IPS DF 6.9 (cell line): ENCODE measurements at regions not wholly inside any gene's neighbourhood (a gene's known extent, or its start where the extent isn't known, plus 50 kb on each side); places are given as distances from the start of the nearest gene placed in this dataset.

Experiments
- DNase-seq: peaks from one replicate; pipeline ENCODE4 v3.0.0-alpha.2; 2013; ENCODE audit warnings: low read depth, low spot score
- H3K27ac ChIP-seq: one replicate; pipeline ENCODE4 v1.5.1; 2013; ENCODE audit warnings: low read length, control low read depth
- H3K27me3 ChIP-seq: 2 replicates; pipeline ENCODE4 v1.6.1; 2013; ENCODE audit warnings: mild to moderate bottlenecking, low read length; ENCODE audit not compliant: control insufficient read depth, insufficient read depth
- H3K36me3 ChIP-seq: 2 replicates; pipeline ENCODE4 v1.6.1; 2013; ENCODE audit warnings: low read length; ENCODE audit not compliant: control insufficient read depth, insufficient read depth
- H3K4me1 ChIP-seq: 2 replicates; pipeline ENCODE4 v1.6.1; 2013; ENCODE audit warnings: low read length; ENCODE audit not compliant: control insufficient read depth, insufficient read depth
- H3K4me3 ChIP-seq: 2 replicates; pipeline ENCODE4 v1.5.1; 2013; ENCODE audit warnings: mild to moderate bottlenecking, low read length
- H3K9me3 ChIP-seq: 2 replicates; pipeline ENCODE4 v1.6.1; 2013; ENCODE audit warnings: low read length, inconsistent platforms; ENCODE audit not compliant: control insufficient read depth, insufficient read depth
- WGBS: extraction: QIAGEN DNeasy Blood & Tissue Kit; methylation state at CpG from one replicate; pipeline ENCODE4 v1.1.7; 2013; ENCODE audit warnings: mixed read lengths, missing lambda C conversion rate; ENCODE audit not compliant: insufficient read length, insufficient coverage; 5-methylcytosine and 5-hydroxymethylcytosine counted together

DNA sequence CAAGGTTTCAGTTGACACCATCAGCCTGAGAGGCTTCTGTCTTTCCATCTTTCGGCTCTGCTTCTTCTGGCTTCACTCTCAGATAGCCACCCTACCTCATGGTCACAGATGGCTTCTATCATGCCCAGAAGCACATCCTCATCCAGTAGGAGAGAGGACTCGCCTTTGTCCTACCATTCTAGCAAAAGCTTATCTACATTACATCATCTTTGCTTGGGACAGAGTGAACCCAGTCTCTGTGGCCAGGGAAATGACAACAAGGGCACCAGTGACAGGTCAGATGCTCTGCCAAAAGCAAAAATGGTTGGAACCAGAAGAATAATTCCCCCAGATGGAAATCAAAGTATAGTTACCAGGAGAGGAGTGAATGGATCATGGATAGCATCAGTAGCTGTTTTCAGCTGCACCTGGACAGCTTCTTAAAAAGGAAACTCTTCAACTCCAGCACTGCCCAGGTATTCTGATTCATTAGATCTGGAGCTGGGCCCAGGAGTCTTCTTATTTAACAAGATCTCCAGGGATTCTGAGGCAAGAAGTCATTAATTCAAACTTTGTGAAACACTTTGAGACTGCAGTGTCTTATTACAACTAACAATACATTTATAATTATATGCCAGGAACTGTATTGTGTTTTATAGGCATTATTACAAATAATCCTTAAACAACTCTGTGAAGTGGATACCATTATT is 257.7 kb upstream of the UBE2E3 start:
- no peak overlapping the region for H3K27ac ChIP-seq
- H3K9me3 ChIP-seq = no peaks in the 10 kb centered on the region
- no CpG with 5 or more reads among the region's 2 CpGs for WGBS
- no peaks in the 10 kb centered on the region for H3K4me1 ChIP-seq
- no peak overlapping the region for H3K4me3 ChIP-seq
- H3K27me3 ChIP-seq = no peaks in the 10 kb centered on the region
- DNase-seq = no peak
- H3K36me3 ChIP-seq = no peaks in the 10 kb centered on the region

DNA sequence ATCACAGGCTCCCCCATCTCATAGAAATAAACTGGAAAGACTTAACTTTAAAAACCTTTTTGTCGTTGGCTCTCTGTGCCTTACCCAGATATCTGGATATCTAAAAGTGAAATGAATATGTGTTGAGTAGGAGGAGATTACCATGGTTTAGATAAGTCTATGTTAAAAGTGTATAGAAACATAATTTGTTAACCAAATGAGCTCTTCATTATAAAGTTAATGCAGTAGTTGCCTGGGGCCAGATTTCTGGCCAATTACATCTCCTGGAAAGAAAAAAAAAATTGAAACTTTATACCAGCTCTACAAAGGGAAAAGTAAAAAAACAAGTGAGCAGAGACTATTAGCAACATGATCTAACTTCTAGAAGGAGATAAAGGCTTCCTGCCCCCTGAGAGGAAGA is 259.6 kb upstream of the UBE2E3 start:
- H3K36me3 ChIP-seq = no peaks in the 10 kb centered on the region
- H3K4me1 ChIP-seq = no peaks in the 10 kb centered on the region
- no peaks in the 10 kb centered on the region for H3K9me3 ChIP-seq
- H3K27ac ChIP-seq = no peak overlapping the region
- WGBS = no CpG with 5 or more reads among the region's 1 CpG
- no peaks in the 10 kb centered on the region for H3K27me3 ChIP-seq
- no peak overlapping the region for H3K4me3 ChIP-seq
- DNase-seq = no peak

DNA sequence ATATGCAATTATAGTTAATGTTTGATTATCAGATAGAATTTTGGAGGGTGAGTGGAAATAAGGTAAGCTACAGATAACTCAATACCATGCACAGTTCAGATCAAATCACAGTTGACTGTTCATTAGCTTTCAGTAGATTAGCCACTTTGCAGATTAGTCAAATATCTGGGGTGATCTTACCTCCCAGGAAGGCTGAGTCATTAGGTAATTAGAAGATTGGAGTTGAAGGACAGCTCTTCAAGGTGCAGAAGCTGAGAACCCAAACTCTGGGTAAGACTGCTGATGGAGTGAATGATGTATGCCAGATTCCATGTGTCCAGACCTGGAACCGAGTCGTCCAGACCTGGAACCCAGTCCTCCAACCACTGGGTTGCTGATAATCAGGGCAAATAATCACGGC is 262.8 kb upstream of the UBE2E3 start:
- Histone ChIP-seq H3K4me1 (no peaks in the 10 kb centered on the region), H3K27me3 (no peaks in the 10 kb centered on the region), H3K27ac (no peak overlapping the region), H3K4me3 (no peak overlapping the region), H3K9me3 (no peaks in the 10 kb centered on the region), H3K36me3 (no peaks in the 10 kb centered on the region)
- no CpG with 5 or more reads among the region's 3 CpGs for WGBS
- no peak for DNase-seq

DNA sequence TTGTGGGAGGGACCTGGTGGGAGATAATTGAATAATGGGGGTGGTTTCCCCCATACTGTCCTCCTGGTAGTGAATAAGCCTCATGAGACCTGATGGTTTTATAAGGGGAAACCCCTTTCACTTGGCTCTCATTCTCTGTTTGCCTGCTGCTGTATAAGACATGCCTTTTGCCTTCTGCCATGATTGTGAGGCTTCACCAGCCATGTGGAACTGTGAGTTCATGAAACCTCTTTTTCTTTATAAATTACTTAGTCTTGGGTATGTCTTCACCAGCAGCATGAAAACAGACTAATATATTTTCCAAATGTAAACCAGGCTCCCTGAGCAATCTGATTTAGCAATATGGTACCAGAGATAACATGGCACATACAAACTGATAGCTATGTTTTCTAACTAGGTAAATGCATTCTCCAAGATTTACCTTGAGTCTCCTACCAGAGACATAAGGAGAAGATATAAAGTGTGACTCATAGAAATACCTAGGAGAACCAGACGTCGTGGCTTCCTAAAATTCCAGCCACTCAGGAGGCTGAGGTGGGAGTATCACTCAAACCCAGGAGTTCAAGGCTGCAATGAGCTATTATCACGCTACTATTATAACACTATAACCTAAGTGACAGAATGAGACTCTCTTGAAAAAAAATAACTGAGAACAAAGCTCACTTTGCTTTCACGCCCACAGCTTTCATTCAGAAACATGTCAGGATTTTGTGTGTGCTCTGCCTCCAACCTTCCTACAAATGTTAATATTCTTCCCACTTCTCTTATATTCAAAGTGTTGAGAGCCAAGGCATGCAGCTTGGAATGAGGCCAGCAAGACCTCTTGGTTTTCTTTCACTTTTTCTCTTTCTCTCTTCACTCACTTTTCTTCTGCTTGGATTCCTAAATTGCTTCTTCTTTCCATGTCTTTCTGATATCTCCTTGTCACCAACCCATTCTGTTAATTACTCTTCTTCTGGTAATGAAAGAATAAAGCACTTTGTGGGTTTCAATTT is 263.9 kb upstream of the UBE2E3 start:
- no peak overlapping the region for H3K27ac ChIP-seq
- H3K36me3 ChIP-seq = no peaks in the 10 kb centered on the region
- H3K9me3 ChIP-seq = no peaks in the 10 kb centered on the region
- no peaks in the 10 kb centered on the region for H3K27me3 ChIP-seq
- no peak overlapping the region for H3K4me3 ChIP-seq
- no CpG with 5 or more reads among the region's 4 CpGs for WGBS
- no peak for DNase-seq
- no peaks in the 10 kb centered on the region for H3K4me1 ChIP-seq

DNA sequence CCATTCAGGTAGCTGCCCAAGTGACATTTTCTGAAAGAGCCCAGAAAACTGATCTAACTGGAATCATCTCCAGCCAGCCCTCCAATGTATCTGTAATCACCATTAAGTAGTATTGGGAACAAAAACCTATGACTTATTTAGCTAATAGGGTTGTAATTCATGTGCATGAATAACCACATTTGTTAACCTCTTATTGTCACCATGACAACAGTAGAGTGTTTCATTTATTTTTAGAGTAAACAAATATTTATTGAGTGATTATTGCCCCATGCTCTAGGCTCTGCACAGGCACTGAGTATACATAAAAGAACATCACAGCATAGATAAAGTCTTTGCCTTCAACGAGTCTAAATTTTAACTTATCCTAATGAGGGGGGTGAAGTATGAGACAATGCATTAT is 265.4 kb upstream of the UBE2E3 start:
- Histone ChIP-seq H3K4me1 (no peaks in the 10 kb centered on the region), H3K27ac (no peak overlapping the region), H3K4me3 (no peak overlapping the region), H3K36me3 (no peaks in the 10 kb centered on the region), H3K9me3 (no peaks in the 10 kb centered on the region), H3K27me3 (no peaks in the 10 kb centered on the region)
- no CpG with 5 or more reads among the region's 1 CpG for WGBS
- DNase-seq = no peak

DNA sequence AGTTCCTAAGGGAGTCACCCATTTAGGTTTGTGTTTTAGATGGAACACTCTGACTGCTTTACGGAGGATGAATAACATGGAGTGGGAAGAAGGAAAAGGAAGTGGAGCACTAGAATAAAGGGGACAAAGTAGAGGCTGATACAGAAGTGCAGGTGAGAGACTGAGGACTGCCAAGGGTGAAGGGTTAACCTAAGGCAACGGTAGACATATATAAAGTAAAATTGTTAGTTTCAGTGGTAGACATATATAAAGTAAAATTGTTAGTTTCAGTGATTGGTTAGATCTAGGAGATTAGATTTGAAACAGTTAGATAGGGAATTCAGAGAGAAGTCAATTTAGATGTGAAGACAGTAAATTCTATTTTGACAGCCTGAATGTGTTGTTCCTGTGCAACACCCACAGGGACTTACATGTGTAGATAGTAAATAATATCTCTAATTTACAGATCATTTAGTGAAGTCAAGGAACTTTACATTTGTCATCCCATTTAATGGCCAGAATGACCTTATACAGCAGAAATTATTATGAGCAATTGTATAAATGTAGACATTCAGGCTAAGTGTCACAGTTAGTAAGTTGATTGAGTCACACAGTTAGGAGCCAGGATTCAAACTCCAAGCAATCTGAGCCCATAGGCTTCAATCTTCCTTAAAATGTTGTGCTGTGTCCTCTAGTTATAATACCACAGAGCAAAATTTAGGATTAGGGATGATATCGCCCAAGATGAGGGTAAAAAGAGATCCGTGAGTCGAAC is 270.8 kb upstream of the UBE2E3 start:
- Histone ChIP-seq H3K27me3 (no peaks in the 10 kb centered on the region), H3K4me3 (no peak overlapping the region), H3K4me1 (no peaks in the 10 kb centered on the region), H3K9me3 (no peaks in the 10 kb centered on the region), H3K36me3 (no peaks in the 10 kb centered on the region), H3K27ac (no peak overlapping the region)
- no CpG with 5 or more reads among the region's 5 CpGs for WGBS
- DNase-seq = no peak

DNA sequence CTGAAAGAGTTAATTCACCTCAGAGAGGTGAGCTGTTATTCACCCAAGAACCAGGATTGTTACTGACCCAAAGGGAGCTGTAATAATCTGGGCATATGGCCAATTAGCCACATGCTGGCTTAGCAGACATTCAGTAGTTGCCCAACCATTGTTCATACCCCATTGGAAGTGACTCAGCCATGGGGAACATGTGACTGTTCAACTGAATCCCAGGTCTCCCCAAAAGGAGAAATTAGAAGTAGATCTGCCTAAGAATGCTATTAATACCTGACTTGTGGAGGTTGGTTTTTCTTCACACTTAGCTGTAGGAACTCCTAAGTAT is 272.6 kb upstream of the UBE2E3 start:
- H3K4me1 ChIP-seq = no peaks in the 10 kb centered on the region
- H3K36me3 ChIP-seq = no peaks in the 10 kb centered on the region
- no peak overlapping the region for H3K4me3 ChIP-seq
- no peaks in the 10 kb centered on the region for H3K9me3 ChIP-seq
- no peaks in the 10 kb centered on the region for H3K27me3 ChIP-seq
- DNase-seq = no peak
- no peak overlapping the region for H3K27ac ChIP-seq

DNA sequence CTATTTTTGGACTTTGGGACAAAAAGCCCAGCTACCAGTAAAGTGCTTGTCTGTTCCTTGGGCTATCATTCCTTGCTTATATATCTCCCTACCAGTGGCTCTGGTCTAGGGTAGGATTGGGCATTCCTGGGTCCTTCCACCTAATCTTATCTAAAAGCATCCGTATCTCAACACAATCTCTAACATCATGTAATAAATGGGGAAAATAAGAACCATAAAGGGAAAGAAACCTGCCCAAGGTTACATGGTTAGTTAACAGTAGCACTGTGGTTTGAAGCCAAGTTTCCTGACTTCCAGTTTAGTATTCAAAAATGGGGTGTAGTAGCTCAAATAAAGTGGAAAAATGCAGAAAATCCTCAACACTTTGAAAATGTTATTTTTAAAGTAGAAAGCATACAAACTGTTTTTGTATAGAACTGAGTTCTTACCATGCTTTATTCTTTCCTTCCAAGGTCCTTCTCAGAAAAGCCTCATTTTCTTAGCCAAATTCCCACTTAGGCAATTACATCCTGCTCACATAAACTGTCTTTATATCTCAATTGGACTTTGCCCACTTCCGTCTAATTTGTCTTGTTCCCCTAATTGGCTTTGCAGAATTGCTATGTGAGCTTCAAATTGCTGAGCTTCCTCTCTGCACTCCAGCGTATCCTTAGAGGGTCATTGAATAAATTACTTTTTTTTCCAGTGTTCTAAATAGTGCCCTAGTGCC is 273.1 kb upstream of the UBE2E3 start:
- H3K4me1 ChIP-seq = no peaks in the 10 kb centered on the region
- H3K27ac ChIP-seq = no peak overlapping the region
- no peaks in the 10 kb centered on the region for H3K36me3 ChIP-seq
- no peak overlapping the region for H3K4me3 ChIP-seq
- no CpG with 5 or more reads among the region's 3 CpGs for WGBS
- no peak for DNase-seq
- H3K9me3 ChIP-seq = no peaks in the 10 kb centered on the region
- no peaks in the 10 kb centered on the region for H3K27me3 ChIP-seq

DNA sequence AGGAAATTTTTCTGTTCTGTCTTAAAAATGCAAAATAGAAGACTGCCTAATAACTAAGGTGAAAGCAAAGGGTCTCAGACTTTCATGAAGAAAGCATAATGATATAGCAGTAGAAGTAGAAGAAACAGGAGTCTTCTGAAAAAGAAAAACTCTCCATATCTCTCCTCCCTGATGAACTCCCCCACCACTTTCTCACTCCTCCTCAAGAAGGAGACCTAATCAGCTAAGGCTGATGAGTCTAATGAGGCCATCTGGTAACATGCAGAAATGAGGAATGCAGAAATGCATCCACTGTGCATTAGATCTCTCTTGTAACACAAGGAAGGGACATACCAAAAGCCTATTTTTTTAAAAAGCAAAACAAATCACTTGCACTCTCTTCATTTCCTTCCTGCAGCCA is 273.7 kb upstream of the UBE2E3 start:
- H3K4me3 ChIP-seq = no peak overlapping the region
- no peak overlapping the region for H3K27ac ChIP-seq
- no peaks in the 10 kb centered on the region for H3K9me3 ChIP-seq
- H3K27me3 ChIP-seq = no peaks in the 10 kb centered on the region
- no peaks in the 10 kb centered on the region for H3K4me1 ChIP-seq
- H3K36me3 ChIP-seq = no peaks in the 10 kb centered on the region
- no peak for DNase-seq

DNA sequence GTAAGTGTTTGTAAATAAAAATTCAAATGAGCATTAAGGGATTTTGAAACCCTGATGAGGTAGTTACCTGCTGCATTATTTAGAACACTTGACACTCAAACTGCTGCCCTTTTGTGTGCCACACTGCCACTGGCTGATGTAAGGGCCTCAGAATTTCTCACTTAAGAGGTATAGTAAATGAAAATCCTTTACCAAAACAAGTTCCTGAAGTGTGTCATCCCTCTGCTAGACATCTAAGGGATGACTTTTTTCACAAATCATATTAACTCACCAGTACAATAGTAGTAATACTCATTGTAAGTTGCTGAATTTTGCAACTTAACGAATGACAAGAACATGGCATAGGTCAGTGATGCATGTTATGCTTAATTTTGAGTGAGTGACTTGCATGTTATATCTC is 274.9 kb upstream of the UBE2E3 start:
- no peaks in the 10 kb centered on the region for H3K9me3 ChIP-seq
- H3K36me3 ChIP-seq = no peaks in the 10 kb centered on the region
- H3K27me3 ChIP-seq = no peaks in the 10 kb centered on the region
- WGBS = no CpG with 5 or more reads among the region's 1 CpG
- H3K27ac ChIP-seq = no peak overlapping the region
- H3K4me3 ChIP-seq = no peak overlapping the region
- DNase-seq = no peak
- no peaks in the 10 kb centered on the region for H3K4me1 ChIP-seq
